Type B pancreatic cell (in vitro differentiated cells): ENCODE measurements at regions not wholly inside any gene's neighbourhood (a gene's known extent, or its start where the extent isn't known, plus 50 kb on each side); places are given as distances from the start of the nearest gene placed in this dataset.

ENCODE experiments used
- DNase-seq: peaks from one replicate; pipeline ENCODE4 v3.0.0; 2021; ENCODE audit warnings: mixed read lengths; ENCODE audit not compliant: unreplicated experiment; ENCODE audit errors: extremely low spot score
- H3K27ac Mint-ChIP-seq: 2 replicates; pipeline ENCODE4 v1.8.0; 2021; ENCODE audit warnings: mild to moderate bottlenecking, mixed read lengths
- H3K27me3 Mint-ChIP-seq: 2 replicates; pipeline ENCODE4 v1.8.0; 2021; ENCODE audit warnings: mixed read lengths
- H3K36me3 Mint-ChIP-seq: 2 replicates; pipeline ENCODE4 v1.8.0; 2021; ENCODE audit warnings: mixed read lengths
- H3K4me1 Mint-ChIP-seq: one replicate; pipeline ENCODE4 v1.8.0; 2021; ENCODE audit warnings: mixed read lengths; ENCODE audit not compliant: unreplicated experiment
- H3K4me3 Mint-ChIP-seq: 2 replicates; pipeline ENCODE4 v1.8.0; 2021; ENCODE audit warnings: mild to moderate bottlenecking, mixed read lengths
- H3K9me3 Mint-ChIP-seq: 2 replicates; pipeline ENCODE4 v1.8.0; 2021; ENCODE audit warnings: mixed read lengths
- CTCF ChIP-seq: fragments of 200-600 bp; sonication (generic); conservative IDR thresholded peaks from 2 replicates; pipeline ENCODE4 v1.5.0; 2021; ENCODE audit warnings: antibody characterized with exemption, mild to moderate bottlenecking

GRCh38 chr12:118680356-118680963 lies 300.9 kb upstream of the SRRM4 start:
- Mint-ChIP-seq H3K27me3 (peaks cover 15% of the 10 kb centered on the region), H3K36me3 (no peaks in the 10 kb centered on the region), H3K27ac (no peak overlapping the region), H3K4me3 (no peak overlapping the region), H3K9me3 (no peaks in the 10 kb centered on the region), H3K4me1 (no peaks in the 10 kb centered on the region)
- DNase-seq: no peak
- no peak for TF ChIP-seq CTCF

GRCh38 chr12:118682656-118683055 lies 298.7 kb upstream of the SRRM4 start:
- H3K27me3 Mint-ChIP-seq: peaks cover 15% of the 10 kb centered on the region
- DNase-seq: no peak
- H3K4me3 Mint-ChIP-seq: no peak overlapping the region
- no peak overlapping the region for H3K27ac Mint-ChIP-seq
- no peak for TF ChIP-seq CTCF
- H3K4me1 Mint-ChIP-seq: no peaks in the 10 kb centered on the region
- H3K36me3 Mint-ChIP-seq: no peaks in the 10 kb centered on the region
- H3K9me3 Mint-ChIP-seq: no peaks in the 10 kb centered on the region

- Mint-ChIP-seq H3K9me3 (no peaks in the 10 kb centered on the region), H3K36me3 (no peaks in the 10 kb centered on the region), H3K27ac (no peak overlapping the region), H3K4me3 (no peak overlapping the region), H3K4me1 (no peaks in the 10 kb centered on the region), H3K27me3 (peaks cover 19% of the 10 kb centered on the region)
- TF ChIP-seq CTCF: no peak
- DNase-seq: no peak
Observed at GRCh38 chr12:118685983-118686607, 295.2 kb upstream of the SRRM4 start.

GRCh38 chr12:118689793-118690192 lies 291.5 kb upstream of the SRRM4 start:
- Mint-ChIP-seq H3K36me3 (no peaks in the 10 kb centered on the region), H3K27me3 (peaks cover 7% of the 10 kb centered on the region), H3K9me3 (no peaks in the 10 kb centered on the region), H3K4me3 (no peak overlapping the region), H3K27ac (no peak overlapping the region), H3K4me1 (no peaks in the 10 kb centered on the region)
- no peak for TF ChIP-seq CTCF
- no peak for DNase-seq

GRCh38 chr12:118690506-118690905 lies 290.8 kb upstream of the SRRM4 start:
- Mint-ChIP-seq H3K4me3 (no peak overlapping the region), H3K36me3 (no peaks in the 10 kb centered on the region)
- TF ChIP-seq CTCF: no peak

More at GRCh38 chr12:118690506-118690905, 290.8 kb upstream of the SRRM4 start:
- Mint-ChIP-seq H3K27me3 (peaks cover 9% of the 10 kb centered on the region), H3K9me3 (no peaks in the 10 kb centered on the region), H3K27ac (no peak overlapping the region), H3K4me1 (no peaks in the 10 kb centered on the region)
- no peak for DNase-seq
